ENCODE measurements at regions not wholly inside any gene's neighbourhood (a gene's known extent, or its start where the extent isn't known, plus 50 kb on each side); places are given as distances from the start of the nearest gene placed in this dataset.

- BruUV-seq (replicated peaks) = no TSS peak
Observed at GRCh38 chr1:222927031-222927430, 112.2 kb downstream of the DISP1 start.

More at GRCh38 chr1:222927031-222927430, 112.2 kb downstream of the DISP1 start:
- Histone ChIP-seq H4K20me1 (replicated peaks; ENCODE audit: control insufficient read depth, extremely low read depth, insufficient read depth, low read length) (no peaks in the 10 kb centered on the region), H3K9ac (replicated peaks; ENCODE audit: extremely low read depth, insufficient read depth, low read length) (no peak overlapping the region), H3K79me2 (ENCODE audit: control insufficient read depth, insufficient read depth, low read length) (no peaks in the 10 kb centered on the region), H3K27me3 (ENCODE audit: control insufficient read depth in 2 of 2, insufficient read depth in 2 of 2, low read length in 2 of 2) (no peaks in the 10 kb centered on the region), H3K4me3 (replicated peaks in 1 of 3; ENCODE audit: insufficient read depth in 1 of 3, low read depth in 1 of 3, low read length in 3 of 3) (no peak overlapping the region), H3K4me2 (ENCODE audit: insufficient read depth, low read length) (no peak overlapping the region), H3K27ac (ENCODE audit: insufficient read depth, low read depth, low read length) (no peak overlapping the region), H3K9me1 (replicated peaks; ENCODE audit: control insufficient read depth, extremely low read depth, insufficient read depth, low read length) (no peaks in the 10 kb centered on the region), H3K9me3 (replicated peaks; ENCODE audit: control insufficient read depth, insufficient read depth, low read length) (no peaks in the 10 kb centered on the region), H3K36me3 (ENCODE audit: control insufficient read depth in 2 of 2, extremely low read depth in 1 of 2, insufficient read depth in 2 of 2, low read length in 2 of 2) (no peaks in the 10 kb centered on the region), H3K4me1 (ENCODE audit: control insufficient read depth, extremely low read depth, insufficient read depth, low read length) (no peaks in the 10 kb centered on the region), H2AFZ (ENCODE audit: low read depth, low read length) (no peak overlapping the region)
- dilution Hi-C loops (cut with MboI; ENCODE audit: extremely low pct_ligation_motif_present, low sequenced_read_pairs) (no loop called here), intact Hi-C loops (cut with micrococcal nuclease) (no loop called here)
- ChIA-PET CTCF (no interaction called here), POLR2A (no interaction called here)
- DNase-seq (ENCODE audit: low read depth, low spot score) (no peak), FAIRE-seq (no peak)
- TF ChIP-seq MYC (IDR thresholded peaks at IDR 0.05; ENCODE audit: low read depth, low read length) (no peak), POLR2A (IDR thresholded peaks at IDR 0.05; ENCODE audit: low read depth, low read length) (no peak), POLR2AphosphoS5 (IDR thresholded peaks at IDR 0.05; ENCODE audit: insufficient read depth, low read depth, low read length) (no peak), GATA2 (IDR thresholded peaks at IDR 0.05; ENCODE audit: insufficient read depth, insufficient read length, low read depth, low read length) (no peak), MAX (IDR thresholded peaks at IDR 0.05; ENCODE audit: insufficient read depth, insufficient read length) (no peak), CTCF (IDR thresholded peaks at IDR 0.05; ENCODE audit: extremely low read depth in 1 of 2, insufficient read depth in 1 of 2, low read depth in 1 of 2, low read length in 2 of 2) (no peak), EZH2 (IDR thresholded peaks at IDR 0.05; ENCODE audit: borderline replicate concordance, low read depth, low read length, severe bottlenecking) (no peak), JUN (IDR thresholded peaks at IDR 0.05; ENCODE audit: borderline replicate concordance, insufficient read depth, insufficient read length, low read depth) (no peak), FOS (IDR thresholded peaks at IDR 0.05; ENCODE audit: borderline replicate concordance, insufficient read depth, low read length) (no peak)
